SK-N-SH (cell line): ENCODE measurements at regions not wholly inside any gene's neighbourhood (a gene's known extent, or its start where the extent isn't known, plus 50 kb on each side); places are given as distances from the start of the nearest gene placed in this dataset.

Source experiments
- CTCF ChIA-PET: fragments of 300-600, 350-600 bp; formaldehyde crosslinking; extraction: SDS; loops from one replicate; lab custom pipeline; 2021; lab: Yijun Ruan, JAX
- POLR2A ChIA-PET: fragments of 350-600 bp; sonication (Branson Sonifier 250); formaldehyde crosslinking; extraction: SDS; loops from one replicate; lab custom pipeline; 2020; ENCODE audit warnings: antibody characterized with exemption, inconsistent platforms; lab: Yijun Ruan, JAX
- DNase-seq: peaks from one replicate; pipeline ENCODE4 v3.0.0; 2012
- H2AFZ ChIP-seq: fragments of 200-600 bp; sonication (generic); 2 replicates; pipeline ENCODE4 v1.8.1; 2016; ENCODE audit warnings: antibody characterized with exemption, mild to moderate bottlenecking, low read depth
- H3F3A ChIP-seq: fragments of 200-600 bp; sonication (generic); replicated peaks from 2 replicates; pipeline ENCODE3; 2016; ENCODE audit warnings: antibody characterized with exemption, mild to moderate bottlenecking; ENCODE audit not compliant: insufficient read depth
- H3K27ac ChIP-seq, 2 experiments: fragments of 200-500 bp in 1 of 2; fragments of 200-600 bp in 1 of 2; sonication (Bioruptor generic) in 1 of 2; sonication (generic), shearing (Covaris generic) in 1 of 2; 2 replicates each; pipeline versions ENCODE4 v1.5.1 to v1.6.1; 2014 to 2016; ENCODE audit warnings: low read depth in 2 of 2, inconsistent platforms in 1 of 2, low read length in 1 of 2, mild to moderate bottlenecking in 1 of 2, mixed read lengths in 1 of 2
- H3K27me3 ChIP-seq: fragments of 200-600 bp; sonication (generic), shearing (Covaris generic); 2 replicates; pipeline ENCODE4 v1.6.1; 2016; ENCODE audit warnings: mixed run types; ENCODE audit not compliant: insufficient read depth
- H3K36me3 ChIP-seq, 2 experiments: fragments of 200-500 bp in 1 of 2; fragments of 200-600 bp in 1 of 2; sonication (Bioruptor generic) in 1 of 2; sonication (generic) in 1 of 2; replicated peaks in 1 of 2; 2 replicates each; pipeline versions ENCODE3 to v1.5.1; 2014 to 2016; ENCODE audit warnings: low read length in 1 of 2, mild to moderate bottlenecking in 1 of 2; ENCODE audit not compliant: insufficient read depth in 2 of 2, control insufficient read depth in 1 of 2
- H3K4me1 ChIP-seq, 2 experiments: fragments of 200-500 bp in 1 of 2; fragments of 200-600 bp in 1 of 2; sonication (Bioruptor generic) in 1 of 2; sonication (generic), shearing (Covaris generic) in 1 of 2; 2 replicates each; pipeline versions ENCODE4 v1.5.1 to v1.6.1; 2014 to 2016; ENCODE audit warnings: low read depth in 1 of 2, low read length in 1 of 2, mixed run types in 1 of 2; ENCODE audit not compliant: insufficient read depth in 2 of 2, control insufficient read depth in 1 of 2
- H3K4me2 ChIP-seq: fragments of 200-600 bp; sonication (generic), shearing (Covaris generic); 2 replicates; pipeline ENCODE4 v1.6.1; 2017; ENCODE audit warnings: mixed run types
- H3K4me3 ChIP-seq, 2 experiments: fragments of 200-500 bp in 1 of 2; fragments of 200-600 bp in 1 of 2; sonication (Bioruptor generic) in 1 of 2; sonication (generic), shearing (Covaris generic) in 1 of 2; 2 replicates each; pipeline versions ENCODE4 v1.5.1 to v1.8.1; 2014 to 2016; ENCODE audit warnings: low read depth in 2 of 2, inconsistent platforms in 1 of 2, low read length in 1 of 2, mild to moderate bottlenecking in 1 of 2, mixed read lengths in 1 of 2, moderate library complexity in 1 of 2
- H3K79me2 ChIP-seq: fragments of 200-600 bp; sonication (generic); 2 replicates; pipeline ENCODE4 v1.8.1; 2017; ENCODE audit warnings: mild to moderate bottlenecking; ENCODE audit not compliant: insufficient read depth
- H3K9ac ChIP-seq: fragments of 200-600 bp; sonication (generic); 2 replicates; pipeline ENCODE4 v1.6.1; 2017; ENCODE audit warnings: mixed run types
- H3K9me2 ChIP-seq: fragments of 200-600 bp; sonication (generic); 2 replicates; pipeline ENCODE4 v1.6.1; 2017; ENCODE audit warnings: mixed run types
- H3K9me3 ChIP-seq: fragments of 200-600 bp; sonication (generic); 2 replicates; pipeline ENCODE4 v1.6.1; 2017; ENCODE audit warnings: mixed run types, mild to moderate bottlenecking, moderate library complexity
- H4K20me1 ChIP-seq: fragments of 200-600 bp; sonication (generic); 2 replicates; pipeline ENCODE4 v1.6.1; 2017; ENCODE audit warnings: mild to moderate bottlenecking, mixed run types; ENCODE audit not compliant: insufficient read depth
- EP300 ChIP-seq, 2 experiments: IDR thresholded peaks; 2 replicates each; pipeline versions ENCODE4 v1.4.0 to v1.6.1; 2012; ENCODE audit warnings: borderline replicate concordance in 1 of 2, low read depth in 1 of 2, low read length in 1 of 2
- EZH2phosphoT487 ChIP-seq: fragments of 200-600 bp; sonication (generic); IDR thresholded peaks from 2 replicates; pipeline ENCODE4 v1.6.1; 2017; ENCODE audit warnings: low read depth, mixed run types, mild to moderate bottlenecking, antibody characterized with exemption, moderate library complexity, borderline replicate concordance
- FOSL2 ChIP-seq: IDR thresholded peaks from 2 replicates; pipeline ENCODE4 v1.4.0; 2012; ENCODE audit warnings: low read depth, mild to moderate bottlenecking, moderate library complexity, borderline replicate concordance
- FOXJ3 ChIP-seq: sonication (generic); formaldehyde crosslinking; IDR thresholded peaks from 2 replicates; pipeline ENCODE4 v1.5.1; 2020; ENCODE audit warnings: mild to moderate bottlenecking, missing genetic modification reagents
- FOXM1 ChIP-seq: IDR thresholded peaks from 2 replicates; pipeline ENCODE4 v1.4.0; 2012; ENCODE audit warnings: low read depth, mild to moderate bottlenecking
- GABPA ChIP-seq: IDR thresholded peaks from 2 replicates; pipeline ENCODE4 v1.4.0; 2012; ENCODE audit warnings: low read depth, mild to moderate bottlenecking
- GATA2 ChIP-seq: sonication (generic); formaldehyde crosslinking; IDR thresholded peaks from 2 replicates; pipeline ENCODE4 v1.5.0; 2020; ENCODE audit warnings: mild to moderate bottlenecking, missing genetic modification reagents
- JUND ChIP-seq: IDR thresholded peaks from 2 replicates; pipeline ENCODE4 v1.4.0; 2012
- MEF2A ChIP-seq: IDR thresholded peaks from 2 replicates; pipeline ENCODE4 v1.4.0; 2012; ENCODE audit warnings: low read depth, borderline replicate concordance
- MXI1 ChIP-seq: IDR thresholded peaks from 2 replicates; pipeline ENCODE4 v1.6.1; 2012; ENCODE audit warnings: mild to moderate bottlenecking, low read depth, low read length, improper control_type of control experiment
- NFIC ChIP-seq: IDR thresholded peaks from 2 replicates; pipeline ENCODE4 v1.4.0; 2012; ENCODE audit warnings: borderline replicate concordance
- PBX3 ChIP-seq: IDR thresholded peaks from 2 replicates; pipeline ENCODE4; 2012
- RFX5 ChIP-seq: IDR thresholded peaks from 2 replicates; pipeline ENCODE4 v1.6.1; 2012; ENCODE audit warnings: mild to moderate bottlenecking, improper control_type of control experiment, low read length
- SIN3A ChIP-seq: IDR thresholded peaks from 2 replicates; pipeline ENCODE4 v1.6.1; 2012; ENCODE audit warnings: low read depth, mild to moderate bottlenecking, low read length, moderate library complexity, borderline replicate concordance
- TAF1 ChIP-seq: IDR thresholded peaks from 2 replicates; pipeline ENCODE4 v1.6.1; 2012; ENCODE audit warnings: low read depth, mild to moderate bottlenecking, low read length, moderate library complexity, borderline replicate concordance
- TCF12 ChIP-seq: IDR thresholded peaks from 2 replicates; pipeline ENCODE4 v1.4.0; 2012
- USF1 ChIP-seq: IDR thresholded peaks from 2 replicates; pipeline ENCODE4 v1.4.0; 2012; ENCODE audit warnings: low read depth, borderline replicate concordance
- YY1 ChIP-seq: IDR thresholded peaks from 2 replicates; pipeline ENCODE4 v1.4.0; 2012; ENCODE audit warnings: low read depth, mild to moderate bottlenecking
- ZBTB33 ChIP-seq: IDR thresholded peaks from 2 replicates; pipeline ENCODE4 v1.4.0; 2012; ENCODE audit warnings: low read depth, borderline replicate concordance
- WGBS: methylation state at CpG from one replicate; pipeline ENCODE4 v1.1.6; 2017; ENCODE audit warnings: low lambda C conversion rate; 5-methylcytosine and 5-hydroxymethylcytosine counted together
- TF ChIP-seq, protein P1 (sequence below): fragments of 150-350 bp; IDR thresholded peaks from 2 replicates; pipeline ENCODE4 v1.6.1; 2017; ENCODE audit warnings: antibody characterized with exemption, low read length, low read depth, borderline replicate concordance
- TF ChIP-seq, protein P2 (sequence below): IDR thresholded peaks from 2 replicates; pipeline ENCODE4 v1.4.0; 2012; ENCODE audit warnings: low read depth

- ChIA-PET POLR2A (no interaction called here), CTCF (no interaction called here)
- H3K9ac ChIP-seq, result no peak overlapping the region
- no peaks in the 10 kb centered on the region for H3F3A ChIP-seq
- DNase-seq, result no peak
- 50% methylated on average over 6 of the region's 9 CpGs for WGBS
- no peaks in the 10 kb centered on the region for H3K9me2 ChIP-seq
- no peak overlapping the region for H2AFZ ChIP-seq
- H3K4me2 ChIP-seq, result no peak overlapping the region
- no peaks in the 10 kb centered on the region for H3K9me3 ChIP-seq
- no peaks in the 10 kb centered on the region for H3K4me1 ChIP-seq
- H3K4me3 ChIP-seq, result no peak overlapping the region
- no peaks in the 10 kb centered on the region for H3K79me2 ChIP-seq
- TF ChIP-seq YY1 (no peak), EZH2phosphoT487 (no peak), NFIC (no peak), GATA2 (CRISPR knock-in tag) (no peak), FOSL2 (no peak), JUND (no peak), MEF2A (no peak), GABPA (no peak), FOXM1 (no peak), ZBTB33 (no peak), FOXJ3 (CRISPR knock-in tag) (no peak), USF1 (no peak)
- H3K27me3 ChIP-seq, result no peaks in the 10 kb centered on the region
- H3K27ac ChIP-seq, result no peak overlapping the region
- no peaks in the 10 kb centered on the region for H4K20me1 ChIP-seq
- no peaks in the 10 kb centered on the region for H3K36me3 ChIP-seq
These were observed 206.5 kb downstream of the CPS1 start for GRCh38 chr2:210762604-210763588.

- POLR2A ChIA-PET, result no interaction called here
- WGBS, result 49% methylated on average over 5 of the region's 5 CpGs
- H3F3A ChIP-seq, result no peaks in the 10 kb centered on the region
- H3K27ac ChIP-seq, result no peak overlapping the region
- H3K4me1 ChIP-seq, result no peaks in the 10 kb centered on the region
- H3K27me3 ChIP-seq, result no peaks in the 10 kb centered on the region
- no peak overlapping the region for H3K4me3 ChIP-seq
- DNase-seq, result no peak
- no peaks in the 10 kb centered on the region for H3K36me3 ChIP-seq
- H3K9me3 ChIP-seq, result no peaks in the 10 kb centered on the region
- TF ChIP-seq NFIC (no peak), RFX5 (no peak), MXI1 (no peak), GATA2 (CRISPR knock-in tag) (no peak), TAF1 (no peak), EP300 (IDR thresholded peaks at IDR 0.05; ENCODE audit: borderline replicate concordance in 1 of 2, low read depth in 1 of 2, low read length in 1 of 2) (no peak), FOSL2 (no peak), YY1 (no peak), FOXJ3 (CRISPR knock-in tag) (no peak), TCF12 (no peak), SIN3A (no peak), FOXM1 (no peak), PBX3 (no peak)
- TF ChIP-seq, protein P1, sequence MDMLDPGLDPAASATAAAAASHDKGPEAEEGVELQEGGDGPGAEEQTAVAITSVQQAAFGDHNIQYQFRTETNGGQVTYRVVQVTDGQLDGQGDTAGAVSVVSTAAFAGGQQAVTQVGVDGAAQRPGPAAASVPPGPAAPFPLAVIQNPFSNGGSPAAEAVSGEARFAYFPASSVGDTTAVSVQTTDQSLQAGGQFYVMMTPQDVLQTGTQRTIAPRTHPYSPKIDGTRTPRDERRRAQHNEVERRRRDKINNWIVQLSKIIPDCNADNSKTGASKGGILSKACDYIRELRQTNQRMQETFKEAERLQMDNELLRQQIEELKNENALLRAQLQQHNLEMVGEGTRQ, result no peak
- TF ChIP-seq, protein P2, sequence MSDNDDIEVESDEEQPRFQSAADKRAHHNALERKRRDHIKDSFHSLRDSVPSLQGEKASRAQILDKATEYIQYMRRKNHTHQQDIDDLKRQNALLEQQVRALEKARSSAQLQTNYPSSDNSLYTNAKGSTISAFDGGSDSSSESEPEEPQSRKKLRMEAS, result no peak
- no peaks in the 10 kb centered on the region for H3K9me2 ChIP-seq
- no peak overlapping the region for H3K4me2 ChIP-seq
- CTCF ChIA-PET, result interaction anchor here (1.1 kb wide), 1 partner anchor 12 kb away, joined by 4 read pairs; no protein-coding TSS in a partner anchor
- H4K20me1 ChIP-seq, result no peaks in the 10 kb centered on the region
- H3K79me2 ChIP-seq, result no peaks in the 10 kb centered on the region
- H2AFZ ChIP-seq, result no peak overlapping the region
- no peak overlapping the region for H3K9ac ChIP-seq
These were observed 212.0 kb downstream of the CPS1 start for GRCh38 chr2:210768329-210768910.
